ENCODE measurements at regions not wholly inside any gene's neighbourhood (a gene's known extent, or its start where the extent isn't known, plus 50 kb on each side); places are given as distances from the start of the nearest gene placed in this dataset.

DNA sequence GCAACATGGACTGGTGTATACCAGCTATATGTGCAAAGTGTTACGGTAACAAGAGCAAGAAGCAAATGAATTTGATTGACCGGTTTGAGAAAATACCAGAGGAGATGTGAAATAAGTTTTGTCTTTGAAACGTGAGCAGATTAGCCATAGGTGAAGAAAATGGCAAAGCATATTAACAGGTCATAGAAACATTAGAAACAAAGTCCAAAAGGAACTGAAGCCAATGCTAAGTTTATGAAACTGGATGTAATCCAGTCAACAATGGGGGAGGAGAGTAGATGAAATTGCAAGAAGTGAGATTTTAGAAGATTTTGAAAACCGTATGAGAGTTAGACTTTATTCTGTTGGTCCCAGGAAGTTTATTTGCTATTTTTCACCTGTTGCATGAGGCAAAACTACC is 1315.4 kb upstream of the CHAC2 start:
- no peak for TF ChIP-seq SREBF2 (IDR thresholded peaks at IDR 0.05; ENCODE audit: low read length)
- no peak for TF ChIP-seq POLR2A (IDR thresholded peaks at IDR 0.05; ENCODE audit: low read depth, low read length)
- TF ChIP-seq, protein P1, sequence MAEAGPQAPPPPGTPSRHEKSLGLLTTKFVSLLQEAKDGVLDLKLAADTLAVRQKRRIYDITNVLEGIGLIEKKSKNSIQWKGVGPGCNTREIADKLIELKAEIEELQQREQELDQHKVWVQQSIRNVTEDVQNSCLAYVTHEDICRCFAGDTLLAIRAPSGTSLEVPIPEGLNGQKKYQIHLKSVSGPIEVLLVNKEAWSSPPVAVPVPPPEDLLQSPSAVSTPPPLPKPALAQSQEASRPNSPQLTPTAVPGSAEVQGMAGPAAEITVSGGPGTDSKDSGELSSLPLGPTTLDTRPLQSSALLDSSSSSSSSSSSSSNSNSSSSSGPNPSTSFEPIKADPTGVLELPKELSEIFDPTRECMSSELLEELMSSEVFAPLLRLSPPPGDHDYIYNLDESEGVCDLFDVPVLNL (IDR thresholded peaks at IDR 0.05; ENCODE audit: low read depth, low read length) = no peak
- TF ChIP-seq, protein P2, sequence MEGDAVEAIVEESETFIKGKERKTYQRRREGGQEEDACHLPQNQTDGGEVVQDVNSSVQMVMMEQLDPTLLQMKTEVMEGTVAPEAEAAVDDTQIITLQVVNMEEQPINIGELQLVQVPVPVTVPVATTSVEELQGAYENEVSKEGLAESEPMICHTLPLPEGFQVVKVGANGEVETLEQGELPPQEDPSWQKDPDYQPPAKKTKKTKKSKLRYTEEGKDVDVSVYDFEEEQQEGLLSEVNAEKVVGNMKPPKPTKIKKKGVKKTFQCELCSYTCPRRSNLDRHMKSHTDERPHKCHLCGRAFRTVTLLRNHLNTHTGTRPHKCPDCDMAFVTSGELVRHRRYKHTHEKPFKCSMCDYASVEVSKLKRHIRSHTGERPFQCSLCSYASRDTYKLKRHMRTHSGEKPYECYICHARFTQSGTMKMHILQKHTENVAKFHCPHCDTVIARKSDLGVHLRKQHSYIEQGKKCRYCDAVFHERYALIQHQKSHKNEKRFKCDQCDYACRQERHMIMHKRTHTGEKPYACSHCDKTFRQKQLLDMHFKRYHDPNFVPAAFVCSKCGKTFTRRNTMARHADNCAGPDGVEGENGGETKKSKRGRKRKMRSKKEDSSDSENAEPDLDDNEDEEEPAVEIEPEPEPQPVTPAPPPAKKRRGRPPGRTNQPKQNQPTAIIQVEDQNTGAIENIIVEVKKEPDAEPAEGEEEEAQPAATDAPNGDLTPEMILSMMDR (IDR thresholded peaks at IDR 0.05 in 2 of 3, conservative IDR thresholded peaks at IDR 0.05 in 1 of 3; ENCODE audit: control insufficient read depth in 2 of 3, extremely low read depth in 1 of 3, insufficient read depth in 1 of 3, low read depth in 3 of 3, low read length in 3 of 3) = no peak
- TF ChIP-seq NRF1 (conservative IDR thresholded peaks at IDR 0.05; ENCODE audit: low read depth, low read length) = no peak
- no peak for TF ChIP-seq MEF2A (IDR thresholded peaks at IDR 0.05; ENCODE audit: insufficient read depth, low read depth, low read length)
- TF ChIP-seq RFX5 (IDR thresholded peaks at IDR 0.05; ENCODE audit: low read depth, low read length) = no peak
- no peak for TF ChIP-seq GATAD2B (conservative IDR thresholded peaks at IDR 0.05; ENCODE audit: low read depth)
